Sigmoid colon (tissue), 6 donors: ENCODE measurements at regions not wholly inside any gene's neighbourhood (a gene's known extent, or its start where the extent isn't known, plus 50 kb on each side); places are given as distances from the start of the nearest gene placed in this dataset.

Source experiments
- DNase-seq: peaks from one replicate; pipeline ENCODE4 v3.0.0-alpha.2; 2019
- H3K27ac ChIP-seq, 4 donors: fragments of 200-600 bp; sonication (generic); one replicate each; pipeline ENCODE4 v1.5.1; 2016 to 2019; ENCODE audit warnings: mild to moderate bottlenecking in 1 of 4
- H3K27me3 ChIP-seq, 3 donors: fragments of 200-600 bp; sonication (generic); one replicate each; pipeline ENCODE4 v1.5.1; 2019; ENCODE audit warnings: mild to moderate bottlenecking in 1 of 3
- H3K36me3 ChIP-seq, 4 donors: fragments of 200-600 bp; sonication (generic); one replicate each; pipeline ENCODE4 v1.5.1; 2016 to 2019
- H3K4me1 ChIP-seq, 4 donors: fragments of 200-600 bp; sonication (generic); one replicate each; pipeline ENCODE4 v1.5.1; 2017 to 2019
- H3K4me3 ChIP-seq, 4 donors: fragments of 200-600 bp; sonication (generic); one replicate each; pipeline ENCODE4 v1.5.1; 2017 to 2019; ENCODE audit warnings: mild to moderate bottlenecking in 2 of 4, moderate library complexity in 1 of 4
- H3K9me3 ChIP-seq, 4 donors: fragments of 200-600 bp in 3 of 4; sonication (generic) in 3 of 4; one replicate each; pipeline versions ENCODE4 v1.5.1 to v1.6.1; 2013 to 2019
- EP300 ChIP-seq, 4 donors: sonication (generic); formaldehyde crosslinking; IDR thresholded peaks; one replicate each; pipeline ENCODE4 v1.6.1; 2017; ENCODE audit warnings: antibody characterized with exemption in 4 of 4
- POLR2A ChIP-seq, 2 donors: fragments of 450-650 bp; IDR thresholded peaks; one replicate each; pipeline ENCODE4 v1.6.1; 2016; ENCODE audit warnings: antibody characterized with exemption in 2 of 2, mild to moderate bottlenecking in 2 of 2, moderate library complexity in 2 of 2
- POLR2AphosphoS5 ChIP-seq, 4 donors: sonication (generic); formaldehyde crosslinking; IDR thresholded peaks; one replicate each; pipeline ENCODE4 v1.6.1; 2017; ENCODE audit warnings: antibody characterized with exemption in 4 of 4
- WGBS, 2 donors: extraction: QIAGEN DNeasy Blood & Tissue Kit; methylation state at CpG; one replicate each; pipeline ENCODE4 v1.1.7; 2013; 5-methylcytosine and 5-hydroxymethylcytosine counted together
- intact Hi-C: fragments of 100-400 bp; cut with DNase I; formaldehyde crosslinking; loops from one replicate; pipeline ENCODE4 v1.15.1; 2023
- TF ChIP-seq, protein P1 (sequence below), 4 experiments: fragments of 450-650 bp in 3 of 4; fragments of 200-600 bp in 1 of 4; IDR thresholded peaks; one replicate each; pipeline ENCODE4 v1.5.1; 2016 to 2019; ENCODE audit warnings: antibody characterized with exemption in 4 of 4, mild to moderate bottlenecking in 3 of 4, moderate library complexity in 2 of 4
- donor health status: healthy with polysubstance abuse.
- donor health status: healthy.

DNA sequence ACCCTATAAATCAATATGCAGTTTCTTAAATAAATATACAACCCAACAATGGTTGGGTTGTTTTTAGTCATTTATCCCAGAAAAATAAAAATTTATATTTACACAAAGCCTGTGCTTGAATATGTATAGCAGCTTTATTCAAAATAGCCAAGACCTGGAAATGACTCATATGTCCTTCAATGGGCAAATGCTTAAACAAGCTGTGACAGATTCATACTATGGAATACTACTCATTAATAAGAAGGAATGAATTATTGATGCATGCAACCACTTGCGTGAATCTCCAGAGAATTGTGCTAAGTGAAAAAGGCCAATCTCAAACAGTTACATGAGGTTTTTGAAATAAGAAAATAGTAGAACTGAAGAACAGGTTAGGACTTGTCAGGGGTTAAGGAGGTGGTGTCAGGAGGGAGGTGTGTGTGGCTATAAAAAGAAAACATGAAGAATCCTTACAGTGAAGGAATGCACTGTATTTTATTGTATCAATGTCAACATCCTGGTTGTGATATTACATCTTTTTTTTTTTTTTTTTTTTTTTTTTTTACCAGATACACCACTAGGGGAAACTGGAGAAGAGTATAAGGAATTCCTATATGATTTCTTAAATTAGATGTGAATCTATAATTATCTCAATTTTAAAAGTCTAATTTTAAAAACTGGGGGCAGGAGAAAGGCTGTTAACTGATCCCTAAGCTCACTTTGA lies 82.4 kb upstream of the CD44 start:
- intact Hi-C loops = no loop called here
- 47 to 89% methylated on average over 1 of the region's 1 CpG for WGBS, 2 donors
- H3K4me3 ChIP-seq = no peak overlapping the region

DNA sequence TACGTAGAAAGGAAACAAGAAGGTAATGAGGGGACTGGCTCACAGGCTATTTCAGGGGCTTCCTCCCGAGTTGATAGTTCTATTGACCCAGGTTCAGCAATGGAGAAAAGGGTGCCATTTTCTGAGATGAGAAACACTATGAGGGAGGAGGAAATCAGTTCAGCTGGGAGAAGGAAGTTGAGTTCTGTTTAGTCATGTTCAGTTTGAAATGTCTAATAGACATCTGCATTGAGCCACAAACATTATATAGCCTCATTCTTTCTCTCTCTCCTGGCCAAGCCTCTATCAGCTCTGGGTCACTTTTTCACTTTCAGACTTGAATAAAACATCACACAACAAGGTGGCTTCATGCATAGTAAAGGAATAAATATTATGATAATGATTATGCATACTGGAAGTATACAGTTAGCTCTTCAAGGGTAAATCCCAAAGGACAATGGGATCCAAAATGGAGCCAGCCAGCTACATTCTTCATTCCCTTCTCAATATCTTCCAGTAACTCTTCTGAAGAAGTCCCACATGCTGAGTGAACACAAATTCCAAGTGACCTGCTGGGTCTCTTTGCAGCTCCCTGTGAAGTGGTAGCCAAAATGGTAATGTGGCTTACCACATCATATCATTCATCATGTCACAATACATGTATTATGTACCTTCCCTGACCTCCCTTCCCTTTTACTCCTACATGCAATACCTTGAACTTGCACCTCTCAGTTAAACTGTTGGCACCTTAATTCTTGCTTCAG lies 80.9 kb upstream of the CD44 start:
- no peaks in the 10 kb centered on the region for H3K36me3 ChIP-seq
- no peaks in the 10 kb centered on the region for H3K9me3 ChIP-seq
- 93 to 95% methylated on average over 2 of the region's 2 CpGs for WGBS, 2 donors
- no peaks in the 10 kb centered on the region for H3K27me3 ChIP-seq
- DNase-seq = no peak
- intact Hi-C loops = no loop called here
- H3K27ac ChIP-seq = no peak overlapping the region
- H3K4me1 ChIP-seq = peaks cover 0 to 16% (median 0%) of the 10 kb centered on the region in 4 donors
- H3K4me3 ChIP-seq = no peak overlapping the region
- TF ChIP-seq, protein P1, sequence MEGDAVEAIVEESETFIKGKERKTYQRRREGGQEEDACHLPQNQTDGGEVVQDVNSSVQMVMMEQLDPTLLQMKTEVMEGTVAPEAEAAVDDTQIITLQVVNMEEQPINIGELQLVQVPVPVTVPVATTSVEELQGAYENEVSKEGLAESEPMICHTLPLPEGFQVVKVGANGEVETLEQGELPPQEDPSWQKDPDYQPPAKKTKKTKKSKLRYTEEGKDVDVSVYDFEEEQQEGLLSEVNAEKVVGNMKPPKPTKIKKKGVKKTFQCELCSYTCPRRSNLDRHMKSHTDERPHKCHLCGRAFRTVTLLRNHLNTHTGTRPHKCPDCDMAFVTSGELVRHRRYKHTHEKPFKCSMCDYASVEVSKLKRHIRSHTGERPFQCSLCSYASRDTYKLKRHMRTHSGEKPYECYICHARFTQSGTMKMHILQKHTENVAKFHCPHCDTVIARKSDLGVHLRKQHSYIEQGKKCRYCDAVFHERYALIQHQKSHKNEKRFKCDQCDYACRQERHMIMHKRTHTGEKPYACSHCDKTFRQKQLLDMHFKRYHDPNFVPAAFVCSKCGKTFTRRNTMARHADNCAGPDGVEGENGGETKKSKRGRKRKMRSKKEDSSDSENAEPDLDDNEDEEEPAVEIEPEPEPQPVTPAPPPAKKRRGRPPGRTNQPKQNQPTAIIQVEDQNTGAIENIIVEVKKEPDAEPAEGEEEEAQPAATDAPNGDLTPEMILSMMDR (IDR thresholded peaks at IDR 0.05) = no peak
- TF ChIP-seq EP300 (IDR thresholded peaks at IDR 0.05) (no peak), POLR2A (IDR thresholded peaks at IDR 0.05) (no peak), POLR2AphosphoS5 (IDR thresholded peaks at IDR 0.05) (no peak)

More for the DNA sequence above, 82.4 kb upstream of the CD44 start:
- no peak for DNase-seq
- H3K27me3 ChIP-seq = no peaks in the 10 kb centered on the region
- H3K4me1 ChIP-seq = peaks cover 0 to 10% (median 0%) of the 10 kb centered on the region in 4 donors
- H3K36me3 ChIP-seq = no peaks in the 10 kb centered on the region
- H3K27ac ChIP-seq = no peak overlapping the region
- TF ChIP-seq POLR2A (IDR thresholded peaks at IDR 0.05) = no peak
- TF ChIP-seq, protein P1 (IDR thresholded peaks at IDR 0.05) = no peak
- no peak for TF ChIP-seq EP300 (IDR thresholded peaks at IDR 0.05)
- TF ChIP-seq POLR2AphosphoS5 (IDR thresholded peaks at IDR 0.05) = no peak
- no peaks in the 10 kb centered on the region for H3K9me3 ChIP-seq

DNA sequence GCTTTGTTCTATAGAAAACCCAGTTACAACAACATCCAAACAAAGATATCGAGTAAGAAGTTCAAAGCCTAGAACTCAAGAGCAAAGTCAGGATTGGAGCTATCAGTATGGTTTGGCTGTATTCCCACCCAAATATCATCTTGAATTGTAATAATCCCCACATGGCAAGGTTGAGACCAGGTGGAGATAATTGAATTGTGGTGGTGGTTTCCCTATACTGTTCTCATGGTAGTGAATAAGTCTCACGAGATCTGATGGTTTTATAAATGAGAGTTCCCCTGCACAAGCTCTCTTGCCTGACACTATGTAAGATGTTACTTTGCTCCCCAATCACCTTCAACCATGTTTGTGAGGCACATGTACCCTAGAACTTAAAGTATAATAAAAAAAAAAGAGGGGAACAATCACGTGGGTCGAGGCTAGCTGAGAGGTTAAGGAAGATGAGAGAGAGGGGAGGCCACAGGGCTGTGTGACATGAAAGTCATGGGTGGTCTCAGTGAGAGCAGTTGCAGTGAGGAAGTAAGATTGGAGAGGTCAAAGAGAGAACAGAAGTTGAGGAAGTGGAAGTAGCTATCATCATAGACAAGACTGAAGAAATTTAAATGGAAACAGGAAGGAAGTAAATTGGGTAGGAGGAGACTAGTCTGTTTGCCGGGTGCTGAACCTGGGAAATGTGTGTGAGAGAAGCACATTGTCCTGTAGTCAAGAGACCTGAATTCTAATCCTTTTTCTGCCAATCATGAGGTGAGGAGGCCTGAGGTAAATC lies 80.1 kb upstream of the CD44 start:
- TF ChIP-seq EP300 (IDR thresholded peaks at IDR 0.05) (no peak), POLR2AphosphoS5 (IDR thresholded peaks at IDR 0.05) (no peak), POLR2A (IDR thresholded peaks at IDR 0.05) (no peak)
- TF ChIP-seq, protein P1 (IDR thresholded peaks at IDR 0.05) = no peak
- Histone ChIP-seq H3K4me3 (no peak overlapping the region), H3K27ac (no peak overlapping the region), H3K4me1 (peaks cover 0 to 19% (median 0%) of the 10 kb centered on the region in 4 donors), H3K36me3 (no peaks in the 10 kb centered on the region), H3K9me3 (no peaks in the 10 kb centered on the region), H3K27me3 (no peaks in the 10 kb centered on the region)
- intact Hi-C loops = no loop called here
- no peak for DNase-seq
- 75 to 89% methylated on average over 5 of the region's 5 CpGs for WGBS, 2 donors

DNA sequence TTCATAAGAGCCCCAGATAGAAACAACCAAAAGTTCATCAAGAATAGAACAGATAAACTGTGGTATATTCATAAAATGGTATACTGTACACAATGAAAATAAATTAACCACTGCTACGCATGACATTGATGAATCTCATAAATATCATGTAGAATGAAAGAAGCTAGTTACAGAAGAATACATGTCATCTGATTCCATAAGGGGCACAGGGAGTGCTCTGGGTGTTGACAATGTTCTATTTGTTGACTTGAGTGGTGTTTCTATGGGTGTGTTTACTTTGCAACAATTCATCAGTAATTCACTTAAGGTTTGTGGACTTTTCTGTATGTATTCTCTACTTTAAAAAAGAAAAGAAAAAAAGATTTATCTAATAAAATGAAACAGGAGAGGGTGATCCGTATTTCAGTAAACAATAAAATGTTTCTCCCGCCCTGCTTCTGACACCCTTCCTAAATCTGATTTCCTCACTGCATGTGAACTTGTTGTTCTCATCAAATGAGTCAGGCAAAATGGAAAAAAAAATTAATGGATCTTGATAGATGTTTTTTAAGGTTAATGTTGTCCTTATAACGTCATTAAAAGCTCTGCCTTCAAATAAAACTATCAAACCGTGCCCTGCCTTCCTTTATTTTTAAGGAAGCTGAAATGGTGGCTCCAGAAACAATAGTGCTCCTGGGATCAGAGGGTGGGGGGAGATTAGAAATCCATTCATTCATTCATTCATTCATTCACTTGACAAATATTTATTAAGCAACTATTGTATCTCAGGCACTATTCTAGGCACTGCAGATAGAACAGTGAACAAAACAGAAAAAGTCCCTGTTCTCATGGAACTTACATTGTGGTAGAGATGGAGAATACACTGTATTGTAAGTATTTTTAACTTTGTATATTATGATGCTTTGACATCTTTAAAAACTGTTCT lies 77.2 kb upstream of the CD44 start:
- peaks cover 0 to 47% (median 16%) of the 10 kb centered on the region in 4 donors for H3K4me1 ChIP-seq
- intact Hi-C loops = no loop called here
- 36 to 68% methylated on average over 5 of the region's 5 CpGs for WGBS, 2 donors
- TF ChIP-seq EP300 (IDR thresholded peaks at IDR 0.05) = no peak
- no peak for TF ChIP-seq POLR2A (IDR thresholded peaks at IDR 0.05)
- TF ChIP-seq, protein P1 (IDR thresholded peaks at IDR 0.05) = no peak
- peak in 1 of 4 donors; percentile 7 for TF ChIP-seq POLR2AphosphoS5 (IDR thresholded peaks at IDR 0.05)
- H3K9me3 ChIP-seq = no peaks in the 10 kb centered on the region
- no peaks in the 10 kb centered on the region for H3K36me3 ChIP-seq
- no peak overlapping the region for H3K4me3 ChIP-seq
- H3K27me3 ChIP-seq = no peaks in the 10 kb centered on the region
- DNase-seq = no peak
- H3K27ac ChIP-seq = peak overlapping the region in 1 of 4 donors; percentile 15
